PC-9 (cell line): ENCODE measurements at regions not wholly inside any gene's neighbourhood (a gene's known extent, or its start where the extent isn't known, plus 50 kb on each side); places are given as distances from the start of the nearest gene placed in this dataset.

ENCODE experiments used
- BruUV-seq: library from RNA; stranded (reverse); fragments of 400-500 nt; replicated peaks from 2 replicates; lab custom pipeline; 2021; lab: Mats Ljungman, UMichigan
- CTCF ChIA-PET: fragments of 300-600 bp; sonication (Branson Sonifier 250); formaldehyde crosslinking; loops from one replicate; lab custom pipeline; 2022; ENCODE audit warnings: antibody characterized with exemption; lab: Charles Lee
- POLR2A ChIA-PET: fragments of 300-600 bp; sonication (Branson Sonifier 250); formaldehyde crosslinking; loops from one replicate; lab custom pipeline; 2022; ENCODE audit warnings: antibody characterized with exemption; ENCODE audit not compliant: unreplicated experiment; lab: Charles Lee
- DNase-seq, 2 experiments: peaks; one replicate each; pipeline versions ENCODE4 v3.0.0 to v3.0.0-alpha.2; 2015 to 2022; ENCODE audit warnings: mixed read lengths in 1 of 2
- H2AFZ ChIP-seq: fragments of 200-600 bp; sonication (generic); 2 replicates; pipeline ENCODE4 v1.8.1; 2017; ENCODE audit warnings: antibody characterized with exemption
- H3F3A ChIP-seq: fragments of 200-600 bp; sonication (generic); 2 replicates; pipeline ENCODE4 v1.8.1; 2017; ENCODE audit warnings: antibody characterized with exemption, mild to moderate bottlenecking, low read depth; ENCODE audit not compliant: insufficient read depth
- H3K27ac ChIP-seq: fragments of 200-600 bp; sonication (generic); 2 replicates; pipeline ENCODE4 v1.6.1; 2016; ENCODE audit warnings: mixed run types
- H3K27me3 ChIP-seq: fragments of 200-600 bp; sonication (generic); 2 replicates; pipeline ENCODE4 v1.6.1; 2016; ENCODE audit warnings: low read depth, mixed run types; ENCODE audit not compliant: insufficient read depth
- H3K36me3 ChIP-seq: fragments of 200-600 bp; sonication (generic); 2 replicates; pipeline ENCODE4 v1.6.1; 2016; ENCODE audit warnings: low read depth, mixed run types
- H3K4me1 ChIP-seq: fragments of 200-600 bp; sonication (generic); replicated peaks from 2 replicates; pipeline ENCODE4 v1.6.1; 2016; ENCODE audit warnings: mixed run types; ENCODE audit not compliant: insufficient read depth
- H3K4me2 ChIP-seq: fragments of 200-600 bp; sonication (generic); 2 replicates; pipeline ENCODE4 v1.6.1; 2017; ENCODE audit warnings: mixed run types
- H3K4me3 ChIP-seq: fragments of 200-600 bp; sonication (generic); 2 replicates; pipeline ENCODE4 v1.6.1; 2016; ENCODE audit warnings: mixed run types
- H3K79me2 ChIP-seq: fragments of 200-600 bp; sonication (generic); 2 replicates; pipeline ENCODE4 v1.6.1; 2017; ENCODE audit warnings: low read depth, mixed run types
- H3K9me2 ChIP-seq: fragments of 200-600 bp; sonication (generic); 2 replicates; pipeline ENCODE4 v1.8.1; 2017; ENCODE audit warnings: mild to moderate bottlenecking; ENCODE audit not compliant: insufficient read depth
- H3K9me3 ChIP-seq: fragments of 200-600 bp; sonication (generic); 2 replicates; pipeline ENCODE4 v1.8.1; 2016; ENCODE audit warnings: low read depth; ENCODE audit not compliant: insufficient read depth
- H4K20me1 ChIP-seq: fragments of 200-600 bp; sonication (generic); 2 replicates; pipeline ENCODE4 v1.8.1; 2017; ENCODE audit not compliant: insufficient read depth
- EZH2 ChIP-seq: fragments of 200-600 bp; sonication (generic); IDR thresholded peaks from 2 replicates; pipeline ENCODE4 v1.8.0; 2017; ENCODE audit warnings: antibody characterized with exemption, low read depth
- intact Hi-C: fragments of 100-400 bp; cut with micrococcal nuclease; formaldehyde crosslinking; loops from one replicate; pipeline ENCODE4 v1.10.0; 2022; ENCODE audit not compliant: unreplicated experiment
- TF ChIP-seq, protein P1 (sequence below): fragments of 200-600 bp; sonication (generic); conservative IDR thresholded peaks from 2 replicates; pipeline ENCODE4 v1.6.1; 2017; ENCODE audit warnings: mixed run types, antibody characterized with exemption, mild to moderate bottlenecking, moderate library complexity

DNA sequence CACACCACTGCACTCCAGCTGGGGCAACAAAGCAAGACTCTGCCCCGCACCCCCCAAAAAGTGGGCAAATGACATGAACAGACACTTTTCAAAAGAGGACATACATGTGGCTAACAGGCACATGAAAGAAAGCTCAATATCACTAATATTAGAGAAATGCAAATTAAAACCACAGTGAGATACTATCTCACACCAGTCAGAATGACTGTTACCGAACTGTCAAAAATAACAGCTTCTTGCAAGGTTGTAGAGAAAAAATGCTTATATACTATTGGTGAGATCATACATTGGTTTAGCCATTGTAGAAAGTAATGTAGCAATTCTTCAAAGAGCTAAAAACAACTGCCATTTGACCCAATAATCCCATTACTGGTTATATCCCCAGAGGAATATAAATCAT is 99.5 kb upstream of the SPATA13 start:
- Histone ChIP-seq H4K20me1 (no peaks in the 10 kb centered on the region), H3K4me3 (no peak overlapping the region), H2AFZ (no peak overlapping the region), H3K36me3 (no peaks in the 10 kb centered on the region), H3K27ac (no peak overlapping the region), H3K27me3 (no peaks in the 10 kb centered on the region), H3K9me3 (no peaks in the 10 kb centered on the region), H3F3A (no peaks in the 10 kb centered on the region), H3K4me2 (no peak overlapping the region), H3K4me1 (no peaks in the 10 kb centered on the region), H3K79me2 (no peaks in the 10 kb centered on the region), H3K9me2 (no peaks in the 10 kb centered on the region)
- ChIA-PET CTCF (interaction anchor here (0.6 to 0.9 kb wide), 2 partner anchors 15 to 157 kb away, joined by 4 to 13 read pairs; no protein-coding TSS in a partner anchor), POLR2A (no interaction called here)
- BruUV-seq: no TSS peak
- DNase-seq: no peak
- intact Hi-C loops: no loop called here
- TF ChIP-seq, protein P1, sequence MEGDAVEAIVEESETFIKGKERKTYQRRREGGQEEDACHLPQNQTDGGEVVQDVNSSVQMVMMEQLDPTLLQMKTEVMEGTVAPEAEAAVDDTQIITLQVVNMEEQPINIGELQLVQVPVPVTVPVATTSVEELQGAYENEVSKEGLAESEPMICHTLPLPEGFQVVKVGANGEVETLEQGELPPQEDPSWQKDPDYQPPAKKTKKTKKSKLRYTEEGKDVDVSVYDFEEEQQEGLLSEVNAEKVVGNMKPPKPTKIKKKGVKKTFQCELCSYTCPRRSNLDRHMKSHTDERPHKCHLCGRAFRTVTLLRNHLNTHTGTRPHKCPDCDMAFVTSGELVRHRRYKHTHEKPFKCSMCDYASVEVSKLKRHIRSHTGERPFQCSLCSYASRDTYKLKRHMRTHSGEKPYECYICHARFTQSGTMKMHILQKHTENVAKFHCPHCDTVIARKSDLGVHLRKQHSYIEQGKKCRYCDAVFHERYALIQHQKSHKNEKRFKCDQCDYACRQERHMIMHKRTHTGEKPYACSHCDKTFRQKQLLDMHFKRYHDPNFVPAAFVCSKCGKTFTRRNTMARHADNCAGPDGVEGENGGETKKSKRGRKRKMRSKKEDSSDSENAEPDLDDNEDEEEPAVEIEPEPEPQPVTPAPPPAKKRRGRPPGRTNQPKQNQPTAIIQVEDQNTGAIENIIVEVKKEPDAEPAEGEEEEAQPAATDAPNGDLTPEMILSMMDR: no peak
- TF ChIP-seq EZH2: no peak

DNA sequence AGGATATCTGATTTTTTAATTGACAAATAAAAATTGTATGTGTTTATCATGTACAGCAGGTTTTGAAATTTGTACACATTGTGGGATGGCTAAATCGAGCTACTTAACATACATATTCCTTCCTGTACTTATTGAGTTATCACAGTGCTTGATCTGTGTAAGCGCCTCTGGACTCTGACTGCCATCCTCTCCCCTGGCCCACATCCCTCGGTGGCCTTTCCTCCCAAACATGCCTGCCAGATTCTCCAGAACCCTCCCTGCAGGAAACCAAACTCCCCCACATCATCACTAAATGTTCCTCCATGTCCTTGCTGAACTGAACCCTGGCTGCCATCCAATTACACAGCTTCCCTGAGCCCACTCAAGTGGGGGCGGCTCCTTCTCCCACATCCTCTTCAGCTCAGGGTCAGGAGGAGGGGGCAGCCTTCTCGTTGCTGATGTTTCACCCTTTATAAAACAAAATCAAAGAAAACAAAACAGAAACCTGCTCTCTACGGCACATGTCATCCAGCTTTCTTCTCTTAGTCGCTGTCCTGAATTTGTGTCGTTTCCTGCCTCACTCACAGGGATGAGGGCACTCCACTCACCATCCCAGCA is 97.1 kb upstream of the SPATA13 start:
- Histone ChIP-seq H3K4me1 (no peaks in the 10 kb centered on the region), H4K20me1 (no peaks in the 10 kb centered on the region), H3K79me2 (no peaks in the 10 kb centered on the region), H3F3A (no peaks in the 10 kb centered on the region), H3K36me3 (no peaks in the 10 kb centered on the region), H3K4me2 (no peak overlapping the region), H3K27ac (no peak overlapping the region), H3K27me3 (no peaks in the 10 kb centered on the region), H3K9me3 (no peaks in the 10 kb centered on the region), H3K9me2 (no peaks in the 10 kb centered on the region), H2AFZ (no peak overlapping the region), H3K4me3 (no peak overlapping the region)
- CTCF ChIA-PET: no interaction called here
- no peak for DNase-seq
- intact Hi-C loops: no loop called here
- TF ChIP-seq, protein P1: no peak
- no peak for TF ChIP-seq EZH2
- no TSS peak for BruUV-seq
- POLR2A ChIA-PET: no interaction called here

DNA sequence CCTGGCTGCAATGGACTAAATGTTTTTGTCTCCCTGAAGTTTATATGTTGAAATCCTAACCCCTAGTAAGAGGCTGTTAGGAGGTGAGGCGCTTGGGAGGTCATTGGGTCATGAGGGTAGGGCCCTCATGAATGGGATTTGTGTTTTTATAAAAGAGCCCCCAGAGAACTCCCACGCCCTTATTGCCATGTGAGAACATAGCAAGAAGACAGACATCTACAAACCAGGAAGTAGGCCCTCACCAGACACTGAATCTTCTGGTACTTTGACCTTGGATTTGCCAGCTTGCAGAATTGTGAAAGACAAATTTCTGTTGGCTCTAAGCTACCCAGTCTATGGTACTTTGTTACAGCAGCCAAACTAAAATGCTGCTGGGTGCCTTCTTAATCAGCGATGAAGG is 96.1 kb upstream of the SPATA13 start:
- CTCF ChIA-PET: no interaction called here

More for the DNA sequence above, 96.1 kb upstream of the SPATA13 start:
- no peak for DNase-seq
- Histone ChIP-seq H3K9me2 (no peaks in the 10 kb centered on the region), H3F3A (no peaks in the 10 kb centered on the region), H3K4me1 (no peaks in the 10 kb centered on the region), H2AFZ (no peak overlapping the region), H3K4me3 (no peak overlapping the region), H3K27me3 (no peaks in the 10 kb centered on the region), H3K27ac (no peak overlapping the region), H3K9me3 (no peaks in the 10 kb centered on the region), H3K4me2 (no peak overlapping the region), H3K79me2 (no peaks in the 10 kb centered on the region), H4K20me1 (no peaks in the 10 kb centered on the region), H3K36me3 (no peaks in the 10 kb centered on the region)
- TF ChIP-seq, protein P1: no peak
- no peak for TF ChIP-seq EZH2
- no TSS peak for BruUV-seq
- POLR2A ChIA-PET: no interaction called here
- intact Hi-C loops: no loop called here
